NCI-H1930 (cell line): ENCODE measurements at regions not wholly inside any gene's neighbourhood (a gene's known extent, or its start where the extent isn't known, plus 50 kb on each side); places are given as distances from the start of the nearest gene placed in this dataset.

Source experiments
- DNase-seq, 2 experiments: peaks; one replicate each; lab custom pipeline; 2025; lab: John Stamatoyannopoulos, UW

DNA sequence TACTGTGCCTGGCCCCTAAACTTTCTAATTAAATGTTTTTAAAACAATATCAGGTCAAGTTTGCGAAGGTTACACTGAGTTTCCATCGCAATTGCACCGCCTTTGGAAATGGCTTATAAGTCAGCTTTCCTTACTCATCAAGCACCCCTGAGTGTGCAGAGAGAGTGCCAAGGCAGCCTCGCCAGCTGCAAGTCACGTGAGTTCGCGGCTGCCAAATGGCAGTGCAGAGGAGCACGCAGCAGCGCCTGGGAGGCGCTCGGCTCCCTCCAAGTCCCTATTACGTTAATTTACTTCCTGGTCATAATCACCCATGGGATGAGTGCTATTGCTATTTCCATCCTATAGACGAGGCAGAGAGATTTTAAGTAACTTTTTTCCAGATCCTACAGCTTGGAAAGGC lies 319.6 kb downstream of the TEX29 start:
- DNase-seq, result no peak

DNA sequence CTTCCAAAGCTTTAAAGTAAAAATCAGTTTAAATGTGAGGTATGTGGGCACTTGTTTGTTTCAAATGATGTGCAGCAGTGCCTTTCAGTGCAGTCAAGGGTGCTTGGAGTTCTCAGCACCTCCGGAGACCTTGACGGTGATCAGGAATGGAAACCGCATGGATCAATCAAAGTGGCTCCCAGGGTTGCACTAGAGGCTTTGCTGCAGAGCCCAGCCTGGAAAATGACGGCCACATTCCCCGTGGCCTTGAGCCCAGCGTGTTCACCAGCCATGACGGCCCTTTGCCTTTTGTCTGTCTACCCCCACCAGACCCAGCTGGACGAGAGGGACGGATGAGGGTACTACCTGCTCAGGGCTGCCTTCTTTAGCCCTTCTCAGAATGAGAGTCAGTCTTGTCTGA lies 320.0 kb downstream of the TEX29 start:
- DNase-seq, result no peak

DNA sequence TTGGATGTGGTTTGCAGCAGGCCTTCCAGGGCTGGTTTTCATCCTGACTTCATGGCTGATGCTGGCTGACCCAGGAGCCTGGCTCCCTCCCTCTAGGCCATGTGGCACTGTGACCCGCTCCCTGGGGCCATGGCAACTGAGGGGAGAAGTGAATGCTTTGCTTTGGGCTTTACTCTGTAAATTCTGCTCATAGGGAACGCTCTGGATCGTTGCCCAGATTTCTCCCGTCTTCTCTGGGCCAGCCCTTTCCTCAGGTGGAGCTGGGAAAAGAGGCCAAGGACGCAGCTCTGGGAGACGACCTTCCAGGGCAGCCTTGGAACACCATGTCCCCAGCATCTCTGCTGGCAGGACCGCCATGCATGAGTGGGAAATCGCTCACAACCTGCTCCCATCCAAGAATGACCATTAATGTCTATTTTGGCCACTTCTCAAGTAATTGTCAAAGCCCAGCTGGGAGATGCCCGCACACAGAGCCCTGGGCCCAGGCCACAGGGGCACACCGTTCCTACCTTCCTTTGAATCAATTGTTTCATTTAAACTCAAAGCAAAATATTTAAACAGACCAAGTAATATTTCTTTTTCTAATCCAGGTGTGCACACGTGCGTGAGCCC lies 321.8 kb downstream of the TEX29 start:
- DNase-seq, result no peak

DNA sequence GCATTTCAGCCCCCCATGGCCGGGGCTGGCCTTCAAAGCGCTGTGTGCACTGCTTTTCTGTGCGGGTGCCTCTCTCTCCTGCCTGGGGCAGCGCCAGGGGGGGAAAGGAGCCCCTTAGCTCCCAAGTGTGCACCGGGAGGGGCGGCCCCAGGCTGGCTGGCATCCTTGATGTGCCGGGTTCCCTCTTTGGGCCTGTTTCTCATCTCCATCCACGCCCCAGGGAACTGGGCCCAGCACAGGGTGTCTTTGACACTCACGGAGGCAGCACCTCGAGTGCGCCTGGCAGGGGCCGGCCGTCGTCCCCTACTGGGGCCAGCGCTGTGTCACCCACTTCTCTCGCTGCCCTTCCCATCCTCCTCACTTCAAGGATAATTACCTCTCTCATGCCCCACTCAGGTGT lies 324.3 kb downstream of the TEX29 start:
- DNase-seq, result no peak

DNA sequence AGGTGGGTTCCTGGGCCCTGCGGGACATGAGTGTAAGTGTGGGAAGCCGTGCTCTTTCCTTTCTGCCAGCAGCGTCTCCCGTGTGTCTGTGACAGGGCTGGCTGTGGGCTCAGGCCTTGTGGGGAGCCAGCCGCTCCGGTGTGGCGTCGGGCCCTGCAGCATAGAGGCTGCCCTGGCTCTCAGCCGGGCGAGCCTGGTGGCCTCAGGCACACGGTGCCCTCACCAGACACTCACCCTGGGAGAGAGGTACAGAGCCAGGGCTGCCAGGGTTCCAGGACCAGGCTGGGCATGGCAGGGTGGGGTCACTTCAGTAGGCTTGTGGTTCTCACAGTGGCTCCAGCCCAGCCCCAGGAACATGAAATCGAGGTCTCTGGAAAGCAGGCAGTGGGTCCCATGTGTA lies 324.8 kb downstream of the TEX29 start:
- DNase-seq, result no peak

DNA sequence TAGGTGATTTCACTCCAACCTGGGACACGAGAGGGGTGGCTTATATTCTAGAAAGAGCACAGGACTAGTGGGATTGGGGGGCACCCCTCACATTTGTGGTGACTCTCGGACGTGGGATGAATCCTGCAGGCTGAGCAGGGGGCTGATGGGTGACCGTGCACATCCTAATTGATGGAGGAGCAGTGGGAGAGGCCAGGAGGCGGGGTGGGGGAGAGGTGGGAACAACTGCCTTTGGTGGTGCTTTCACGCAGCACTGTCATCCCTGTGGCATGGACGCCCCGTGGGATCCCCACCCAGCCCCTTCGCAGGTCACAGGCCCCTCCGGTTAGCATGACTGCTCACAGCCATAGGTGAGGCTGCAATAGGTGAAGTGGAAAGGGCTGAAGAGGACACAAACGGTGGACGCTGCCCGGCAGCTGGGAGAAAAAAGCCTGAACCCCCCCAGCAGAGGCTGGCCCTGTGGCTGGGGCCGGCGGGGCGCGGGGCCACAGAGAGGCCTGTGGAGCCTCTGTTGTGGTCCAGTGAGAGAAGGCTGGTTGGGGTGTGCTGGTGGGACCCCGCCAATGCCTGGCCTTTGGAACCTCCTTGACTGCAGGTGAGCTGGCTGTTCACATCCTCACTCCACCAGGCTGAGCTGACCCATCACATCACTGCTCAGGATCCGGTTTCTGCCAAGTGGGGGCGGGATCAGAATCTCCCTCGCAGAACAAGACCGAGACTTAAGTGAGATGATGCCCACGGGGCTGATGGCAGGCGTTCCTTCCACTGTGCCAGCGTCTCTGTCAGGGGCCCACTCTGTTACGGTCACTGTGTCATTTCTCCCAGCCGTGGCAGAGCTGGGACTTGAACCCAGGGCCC lies 325.4 kb downstream of the TEX29 start:
- no peak for DNase-seq

DNA sequence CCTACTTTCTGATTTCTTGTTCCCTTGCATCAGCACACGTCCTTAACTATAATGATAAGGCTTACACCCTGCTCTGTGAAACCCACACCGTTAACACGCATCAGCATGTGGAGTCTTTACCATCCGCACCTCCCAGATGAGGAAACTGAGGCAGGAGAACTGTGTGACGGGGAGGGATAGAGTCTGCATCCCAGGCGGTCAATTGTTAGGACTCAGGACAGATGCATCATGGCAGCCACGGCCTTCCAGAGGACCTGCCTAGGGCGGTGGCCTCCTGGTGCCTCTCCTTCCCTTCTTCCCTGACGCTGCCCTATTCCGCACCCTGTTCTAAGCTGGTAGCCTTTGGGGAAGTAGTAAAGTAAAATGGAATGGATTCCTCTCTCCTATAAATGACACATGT lies 326.0 kb downstream of the TEX29 start:
- DNase-seq, result no peak

DNA sequence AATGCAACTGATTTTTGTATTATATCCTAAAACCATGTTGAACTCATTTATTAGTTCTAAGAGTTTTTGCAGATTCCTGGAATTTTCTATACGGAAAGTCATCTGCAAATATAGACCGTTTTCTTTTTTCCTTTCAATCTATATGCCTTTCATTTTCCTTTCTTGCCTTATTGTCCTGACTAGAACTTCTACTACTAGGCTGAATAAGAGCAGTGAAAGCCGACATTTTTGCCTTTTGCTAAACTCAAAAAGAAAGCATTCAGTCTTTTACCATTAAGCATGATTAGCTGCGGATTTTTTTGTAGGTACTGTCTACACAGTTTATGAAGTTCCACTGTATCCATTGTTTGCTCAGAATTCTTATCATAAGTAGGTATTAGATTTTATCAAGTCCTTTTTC lies 328.4 kb downstream of the TEX29 start:
- no peak for DNase-seq

DNA sequence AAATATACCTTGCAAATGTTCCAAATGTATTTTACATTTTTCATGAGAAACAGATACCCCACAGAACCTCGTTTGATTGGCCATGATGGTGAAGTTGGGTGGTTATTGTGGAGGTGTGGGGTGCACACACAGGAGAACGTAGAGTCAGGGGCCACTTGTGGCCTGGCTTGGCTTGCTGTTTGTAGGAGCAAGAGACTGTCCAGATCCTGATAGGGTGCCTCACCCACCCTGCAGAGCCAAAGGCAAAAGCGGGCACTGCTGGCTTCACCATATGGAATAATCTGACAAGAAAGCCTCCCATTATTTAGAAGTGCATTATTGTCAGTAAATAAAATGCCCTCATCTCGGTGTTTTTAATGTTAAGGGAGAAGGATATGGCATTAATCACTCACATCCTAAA lies 330.2 kb downstream of the TEX29 start:
- DNase-seq, result no peak

DNA sequence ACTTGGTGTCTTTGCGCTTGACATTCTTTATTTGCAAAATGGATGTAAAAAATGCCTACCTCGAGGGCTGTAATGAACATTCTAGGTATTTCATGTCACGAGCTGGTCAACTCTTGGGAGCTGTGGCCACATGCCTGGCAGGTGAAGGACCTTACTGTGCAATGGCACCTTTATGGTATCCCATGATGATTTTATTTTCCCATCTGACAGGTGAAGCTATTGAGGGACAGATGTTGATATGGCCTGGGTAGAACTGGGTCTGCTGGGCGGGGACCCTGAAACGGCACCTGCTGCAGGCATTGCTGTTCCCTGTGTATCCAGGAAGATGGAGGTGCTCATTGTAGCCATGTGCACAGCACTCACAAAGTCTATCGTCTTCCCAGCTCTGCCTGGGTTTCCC lies 332.2 kb downstream of the TEX29 start:
- no peak for DNase-seq

DNA sequence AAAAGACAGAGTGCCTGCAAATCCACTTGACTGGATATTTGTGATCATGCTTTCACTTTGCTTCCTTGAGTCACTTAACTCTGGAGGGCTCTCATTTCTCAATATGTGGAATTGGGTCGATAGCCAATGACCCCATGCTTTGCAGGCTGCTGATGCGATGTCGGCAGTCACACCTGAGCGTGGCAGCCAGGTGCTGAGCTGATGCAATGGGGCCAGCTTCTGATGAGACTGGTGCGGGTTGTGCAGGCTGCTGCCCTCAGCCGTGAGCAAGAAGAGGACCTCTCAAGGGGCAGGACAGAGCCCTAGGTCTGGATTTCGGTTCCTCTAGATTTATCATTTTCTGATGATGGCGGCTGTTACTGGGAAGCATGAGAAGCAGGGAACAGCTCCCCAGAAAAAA lies 334.1 kb downstream of the TEX29 start:
- DNase-seq, result no peak

DNA sequence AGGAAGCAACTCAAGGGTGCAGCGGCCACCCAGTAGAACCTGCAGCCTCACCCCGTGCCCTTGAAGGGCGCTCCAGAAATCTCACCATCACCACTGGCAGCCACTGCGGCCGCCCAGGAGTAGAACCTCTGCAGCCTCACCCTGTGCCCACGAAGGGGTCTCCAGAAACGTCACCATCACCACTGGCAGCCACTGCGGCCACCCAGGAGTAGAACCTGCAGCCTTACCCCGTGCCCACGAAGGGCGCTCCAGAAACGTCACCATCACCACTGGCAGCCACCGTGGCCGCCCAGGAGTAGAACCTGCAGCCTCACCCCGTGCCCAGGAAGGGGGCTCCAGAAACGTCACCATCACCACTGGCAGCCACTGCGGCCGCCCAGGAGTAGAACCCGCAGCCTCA lies 336.0 kb downstream of the TEX29 start:
- no peak for DNase-seq

DNA sequence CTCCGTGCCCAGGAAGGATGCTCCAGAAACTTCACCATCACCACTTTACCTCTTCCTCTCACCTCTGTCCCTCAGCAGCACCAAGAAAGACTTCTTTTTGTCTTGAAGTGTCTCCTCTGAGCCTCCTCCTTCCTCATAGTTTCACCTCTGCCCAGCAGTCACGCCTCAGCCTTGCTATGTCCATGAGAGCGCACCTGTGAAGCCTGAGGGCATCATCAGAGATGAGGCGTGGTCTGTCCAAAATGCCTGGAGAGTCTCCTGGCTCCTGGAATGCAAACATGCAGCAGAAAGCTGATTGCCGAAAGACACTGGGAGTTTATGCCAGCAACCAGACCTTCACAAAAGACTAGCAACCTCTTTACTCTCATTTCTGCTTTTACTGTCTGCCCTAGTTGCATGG lies 336.6 kb downstream of the TEX29 start:
- no peak for DNase-seq

DNA sequence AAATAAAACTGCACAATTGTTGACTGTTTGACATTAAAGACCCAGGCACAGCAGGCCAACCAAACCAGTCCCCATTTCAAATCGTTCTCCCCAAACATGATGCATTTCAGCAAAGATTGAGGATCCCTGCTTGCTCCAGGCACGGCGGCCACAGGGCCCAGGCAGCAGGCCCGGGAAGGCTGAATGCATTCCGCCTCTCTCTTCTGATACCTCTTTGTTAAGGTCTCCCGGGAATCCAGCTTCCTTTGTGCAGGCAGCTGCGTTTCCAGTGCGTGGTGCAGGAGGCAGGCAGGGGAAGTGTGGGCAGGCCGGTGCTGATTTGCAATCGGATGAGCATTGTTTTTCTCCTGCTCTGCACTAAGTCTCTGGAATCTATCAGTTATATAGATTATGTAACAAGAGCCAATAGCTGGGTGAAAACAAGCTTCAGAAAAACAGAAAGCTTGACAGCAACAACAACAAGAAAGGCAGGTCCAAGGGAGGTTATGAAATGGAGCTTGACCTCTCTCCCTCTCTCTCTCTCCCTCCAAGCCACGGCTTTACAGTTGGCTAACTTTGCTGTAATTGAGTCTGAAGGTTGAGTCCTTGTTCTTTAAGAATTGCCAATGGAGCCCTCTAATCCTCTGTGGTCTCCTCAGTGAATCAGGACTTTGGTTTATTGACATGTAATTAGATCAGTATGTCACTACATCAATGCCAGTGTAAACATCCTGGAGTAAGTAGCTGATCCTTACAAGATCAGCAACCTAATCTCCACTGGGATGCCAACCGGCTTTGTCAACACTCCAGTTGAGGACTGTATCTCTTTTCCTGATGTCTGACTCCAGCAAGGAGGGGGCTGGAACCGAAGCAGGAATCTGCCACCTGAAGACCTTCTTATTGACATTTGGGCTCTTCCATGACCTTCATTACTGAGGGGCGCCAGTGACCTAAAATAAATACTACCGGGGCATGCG lies 338.0 kb downstream of the TEX29 start:
- DNase-seq, result peak; percentile 84 to 92

DNA sequence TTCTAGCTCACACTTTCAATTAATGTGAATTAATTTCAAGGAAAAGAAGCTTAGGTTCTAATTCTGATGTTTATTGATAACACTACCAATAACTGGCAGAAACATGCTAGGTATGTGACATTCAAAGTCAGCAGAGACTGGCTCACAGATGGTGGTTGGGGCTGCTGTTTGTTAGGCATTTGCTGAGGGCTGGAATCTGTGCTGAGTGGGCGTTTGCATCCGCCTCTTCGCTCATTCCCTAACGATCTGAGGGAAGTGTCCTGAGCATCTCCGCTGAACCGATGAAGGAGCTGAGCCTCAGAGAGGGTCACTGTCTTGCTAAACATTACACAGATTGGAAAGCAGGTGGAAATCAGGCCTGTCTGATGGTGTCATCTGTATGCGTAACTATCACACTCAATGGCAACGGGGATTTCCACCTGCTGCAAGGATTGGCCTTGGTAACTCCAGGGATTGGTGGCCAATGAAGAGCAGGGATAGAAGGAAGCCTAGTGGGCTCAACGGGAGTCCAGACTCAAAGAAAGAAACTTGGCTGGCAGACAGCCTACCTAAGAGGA lies 338.9 kb downstream of the TEX29 start:
- no peak for DNase-seq

DNA sequence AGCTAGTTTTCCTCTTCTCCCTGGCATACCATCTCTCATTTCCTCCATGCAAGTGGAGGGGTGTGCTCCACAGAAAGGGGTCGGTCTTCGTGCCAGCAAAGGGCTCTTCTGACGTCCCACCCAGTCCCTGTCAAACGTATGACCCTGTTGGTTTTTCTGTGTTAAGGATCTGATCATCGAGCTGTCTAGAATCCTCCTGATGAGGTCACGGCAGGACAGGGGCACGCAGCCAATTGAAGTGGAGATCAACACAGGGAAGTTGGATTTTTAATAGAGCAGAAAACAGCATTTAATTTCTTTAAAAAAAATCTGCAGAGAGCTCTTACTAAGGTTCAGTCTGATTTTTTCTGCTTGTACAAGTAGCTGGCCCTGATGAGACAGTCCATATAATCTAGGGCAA lies 339.4 kb downstream of the TEX29 start:
- DNase-seq, result no peak

DNA sequence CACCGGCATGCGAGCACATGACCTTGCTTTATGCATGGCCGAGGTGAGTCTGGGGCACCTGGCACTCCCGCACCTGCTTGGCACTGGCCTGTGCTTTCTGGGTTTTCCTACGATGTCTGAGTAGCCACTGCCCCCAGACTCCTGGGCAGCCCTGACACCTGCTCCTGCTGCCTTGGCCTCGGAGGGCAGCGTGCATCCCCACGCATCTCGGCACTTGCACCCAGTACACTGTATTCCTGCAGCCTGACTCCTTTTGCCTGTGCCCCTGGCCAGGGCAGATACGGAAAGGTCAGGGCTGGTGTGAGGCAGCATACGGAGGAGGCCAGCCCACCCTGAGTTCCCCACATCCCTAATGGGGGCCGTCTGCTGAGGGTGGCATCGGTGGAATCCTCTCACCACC lies 340.6 kb downstream of the TEX29 start:
- no peak for DNase-seq

DNA sequence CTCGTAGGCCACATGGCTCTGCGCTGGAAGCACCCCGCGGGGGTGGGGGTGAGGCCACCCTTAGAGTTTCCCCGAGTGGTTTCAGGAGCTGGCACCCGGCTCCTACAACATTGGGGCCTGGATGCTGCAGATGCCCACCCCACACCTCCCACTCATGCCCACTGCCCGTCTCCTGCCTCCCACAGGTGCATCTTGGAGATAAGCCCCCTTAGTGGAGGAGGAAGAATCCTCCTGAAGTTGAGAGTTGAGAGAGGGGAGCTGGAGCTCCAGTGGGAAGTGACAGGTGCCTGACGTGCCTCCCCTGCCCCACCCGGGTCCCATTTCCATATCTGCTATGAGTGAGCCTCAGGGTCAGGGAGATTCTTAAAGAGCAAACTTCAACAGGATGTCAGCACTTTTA lies 341.3 kb downstream of the TEX29 start:
- no peak for DNase-seq

DNA sequence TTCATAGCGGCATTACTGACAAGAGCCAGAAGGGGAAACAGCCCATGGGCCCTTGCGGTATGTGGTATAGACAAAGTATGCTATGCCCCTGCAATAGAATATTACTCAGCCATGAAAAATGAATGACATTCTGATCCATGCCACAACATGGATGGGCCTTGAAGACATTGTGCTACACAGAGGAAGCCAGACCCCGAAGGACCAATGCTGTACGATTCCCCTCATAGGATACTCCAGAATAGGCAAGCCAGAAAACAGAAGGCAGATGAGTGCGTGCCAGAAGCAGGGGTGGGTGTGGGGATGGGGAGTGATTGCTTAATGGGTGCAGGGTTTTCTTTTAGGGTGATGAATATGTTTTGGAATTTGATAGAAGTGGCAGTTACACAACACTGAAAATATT lies 342.0 kb downstream of the TEX29 start:
- DNase-seq, result no peak

DNA sequence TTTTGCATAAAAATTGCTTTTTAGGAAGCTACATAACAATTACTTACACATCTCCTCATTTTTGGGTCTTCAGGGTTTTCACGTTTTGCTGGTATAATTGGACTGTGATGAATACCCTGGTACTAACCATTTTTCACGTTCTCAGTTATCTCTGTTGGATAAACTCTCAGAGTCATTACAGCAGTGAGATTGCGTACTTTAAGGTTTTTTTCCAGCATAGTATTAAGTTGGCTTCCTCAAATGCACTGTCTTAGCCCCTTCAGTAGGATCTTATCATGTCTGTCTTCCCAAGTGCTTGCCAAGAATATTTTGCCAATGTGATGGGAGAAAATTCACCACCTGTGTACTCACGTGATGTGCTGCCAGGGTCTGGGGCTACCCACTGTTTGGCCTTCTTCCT lies 342.5 kb downstream of the TEX29 start:
- no peak for DNase-seq

DNA sequence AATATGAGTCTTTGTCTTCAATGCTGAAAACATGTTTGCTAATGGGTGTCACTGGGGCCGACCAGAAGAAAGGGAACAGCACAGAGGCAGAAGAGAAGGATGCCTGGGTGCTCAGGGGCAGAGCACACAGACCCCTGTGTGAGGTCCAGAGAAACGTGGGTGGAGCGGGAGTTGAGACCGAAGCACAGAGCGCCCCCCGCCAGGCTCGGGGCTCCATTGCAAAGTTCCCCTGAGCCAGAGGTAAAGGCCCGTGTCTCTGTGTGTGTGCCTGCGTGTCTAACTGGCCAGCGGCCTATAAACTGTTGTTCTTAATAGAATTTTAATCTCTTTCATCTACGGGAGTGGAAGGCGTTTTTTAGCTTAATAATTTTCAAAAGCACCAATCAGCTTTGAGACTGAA lies 343.1 kb downstream of the TEX29 start:
- DNase-seq, result no peak

DNA sequence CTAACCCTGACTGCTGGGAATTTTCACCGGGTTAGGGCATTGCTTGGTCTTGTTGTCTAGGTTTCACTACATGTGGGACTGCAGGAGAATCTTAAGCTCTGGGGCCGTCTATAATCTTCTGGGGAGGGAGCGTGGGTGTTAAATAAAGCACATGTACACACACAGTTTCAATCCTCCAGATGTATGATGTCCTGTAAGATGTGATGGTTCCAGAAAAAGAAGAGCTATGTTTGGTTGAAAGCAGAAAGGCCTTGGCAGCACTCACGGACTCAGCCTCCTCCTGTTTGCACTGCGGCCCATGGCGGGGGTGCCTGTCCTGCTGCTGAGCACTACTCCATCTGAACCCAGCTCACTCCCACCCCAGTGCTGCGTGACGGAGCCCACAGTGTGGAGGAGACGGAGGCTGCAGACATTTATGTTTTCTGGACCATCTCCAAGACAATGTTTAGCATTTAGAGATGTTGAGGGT lies 343.5 kb downstream of the TEX29 start:
- DNase-seq, result no peak
